Left colon (tissue), 2 donors: ENCODE measurements at regions not wholly inside any gene's neighbourhood (a gene's known extent, or its start where the extent isn't known, plus 50 kb on each side); places are given as distances from the start of the nearest gene placed in this dataset.

Experiments used
- ATAC-seq: fragments of 200-7000 bp; cut with Tn5 transposase; one replicate; pipeline ENCODE4 v1.9.1; 2020; ENCODE audit warnings: mild to moderate bottlenecking, moderate library complexity
- DNase-seq, 2 donors: peaks; one replicate each; pipeline ENCODE4 v3.0.0-alpha.2; 2020
- intact Hi-C, 2 donors: fragments of 100-400 bp; cut with DNase I in 1 of 2; cut with micrococcal nuclease in 1 of 2; formaldehyde crosslinking; loops; one replicate each; pipeline versions ENCODE4 v1.11.2 to v1.14.0; 2022; cut with DNase I, micrococcal nuclease
- donor health status: DM: no; HTN: no; CAD: no.
- donor health status: DM: yes; HTN: yes; CAD: no.

GRCh38 chr18:60549338-60549960, 176.9 kb upstream of the MC4R start:
- no peak for ATAC-seq
- intact Hi-C loops: no loop called here
- DNase-seq: no peak

- DNase-seq (no peak), ATAC-seq (no peak)
- intact Hi-C loops: loop anchor here in 1 of 2 donors (5.0 kb wide), 1 partner anchor 566 kb away; no protein-coding TSS in a partner anchor
Observed at GRCh38 chr18:60552948-60553347, 180.4 kb upstream of the MC4R start.

GRCh38 chr18:60554967-60555366, 182.4 kb upstream of the MC4R start:
- DNase-seq: no peak
- intact Hi-C loops: loop anchor here in 1 of 2 donors (5.0 kb wide), 1 partner anchor 568 kb away; no protein-coding TSS in a partner anchor
- no peak for ATAC-seq

- DNase-seq: peak; percentile 12 to 24
- intact Hi-C loops: no loop called here
- peak; percentile 86 for ATAC-seq
Observed at GRCh38 chr18:60555625-60556024, 183.1 kb upstream of the MC4R start.

GRCh38 chr18:60556326-60556725, 183.8 kb upstream of the MC4R start:
- no peak for DNase-seq
- ATAC-seq: no peak
- intact Hi-C loops: no loop called here

- DNase-seq (no peak), ATAC-seq (no peak)
- intact Hi-C loops: no loop called here
Observed at GRCh38 chr18:60560071-60560470, 187.5 kb upstream of the MC4R start.

- intact Hi-C loops: no loop called here
- ATAC-seq (no peak), DNase-seq (no peak)
Observed at GRCh38 chr18:60563082-60563481, 190.5 kb upstream of the MC4R start.

- ATAC-seq: no peak
- intact Hi-C loops: no loop called here
- no peak for DNase-seq
Observed at GRCh38 chr18:60568220-60568619, 195.6 kb upstream of the MC4R start.

- DNase-seq: no peak
Observed at GRCh38 chr18:60570172-60570571, 197.6 kb upstream of the MC4R start.

GRCh38 chr18:60577457-60577856, 204.9 kb upstream of the MC4R start:
- intact Hi-C loops: no loop called here
- DNase-seq (no peak), ATAC-seq (no peak)

More at GRCh38 chr18:60570172-60570571, 197.6 kb upstream of the MC4R start:
- ATAC-seq: no peak
- intact Hi-C loops: no loop called here

GRCh38 chr18:60585670-60586069, 213.1 kb upstream of the MC4R start:
- intact Hi-C loops: no loop called here
- ATAC-seq: no peak

GRCh38 chr18:60593249-60593648, 220.7 kb upstream of the MC4R start:
- intact Hi-C loops: no loop called here
- ATAC-seq (no peak), DNase-seq (no peak)

More at GRCh38 chr18:60585670-60586069, 213.1 kb upstream of the MC4R start:
- DNase-seq: no peak

- DNase-seq (no peak), ATAC-seq (no peak)
- intact Hi-C loops: no loop called here
Observed at GRCh38 chr18:60596928-60597327, 224.4 kb upstream of the MC4R start.

- ATAC-seq (no peak), DNase-seq (no peak)
- intact Hi-C loops: no loop called here
Observed at GRCh38 chr18:60599267-60599666, 226.7 kb upstream of the MC4R start.

GRCh38 chr18:60599995-60600394, 227.4 kb upstream of the MC4R start:
- ATAC-seq (no peak), DNase-seq (no peak)
- intact Hi-C loops: no loop called here

GRCh38 chr18:60601249-60601648, 228.7 kb upstream of the MC4R start:
- no peak for ATAC-seq
- intact Hi-C loops: no loop called here
- no peak for DNase-seq

- intact Hi-C loops: no loop called here
- DNase-seq: no peak
- ATAC-seq: no peak
Observed at GRCh38 chr18:60623331-60623730, 250.8 kb upstream of the MC4R start.

- no peak for ATAC-seq
- intact Hi-C loops: no loop called here
Observed at GRCh38 chr18:60624207-60624606, 251.6 kb upstream of the MC4R start.

GRCh38 chr18:60639836-60640235, 267.3 kb upstream of the MC4R start:
- DNase-seq (no peak), ATAC-seq (no peak)
- intact Hi-C loops: no loop called here

More at GRCh38 chr18:60624207-60624606, 251.6 kb upstream of the MC4R start:
- DNase-seq: no peak

- DNase-seq (no peak), ATAC-seq (no peak)
- intact Hi-C loops: no loop called here
Observed at GRCh38 chr18:60643009-60643408, 270.4 kb upstream of the MC4R start.

GRCh38 chr18:60646725-60647124, 274.1 kb upstream of the MC4R start:
- ATAC-seq: no peak
- DNase-seq: no peak
- intact Hi-C loops: no loop called here
